Neural crest cell (in vitro differentiated cells): ENCODE measurements at regions not wholly inside any gene's neighbourhood (a gene's known extent, or its start where the extent isn't known, plus 50 kb on each side); places are given as distances from the start of the nearest gene placed in this dataset.
A peak's percentile ranks its signal among the peaks of the same experiment; 100 is the strongest.

Experiments
- DNase-seq: peaks from one replicate; pipeline ENCODE4 v3.0.0; 2021; ENCODE audit warnings: low read depth, mixed read lengths, low spot score
- H3K27ac Mint-ChIP-seq: one replicate; pipeline ENCODE4 v1.8.0; 2021; ENCODE audit warnings: mild to moderate bottlenecking, mixed read lengths; ENCODE audit not compliant: unreplicated experiment
- H3K27me3 Mint-ChIP-seq: 2 replicates; pipeline ENCODE4 v1.8.0; 2021; ENCODE audit warnings: low read depth, mild to moderate bottlenecking, mixed read lengths
- H3K36me3 Mint-ChIP-seq: 2 replicates; pipeline ENCODE4 v1.8.0; 2021; ENCODE audit warnings: low read depth, mild to moderate bottlenecking, mixed read lengths
- H3K4me1 Mint-ChIP-seq: 2 replicates; pipeline ENCODE4 v1.8.0; 2021; ENCODE audit warnings: mixed read lengths
- H3K4me3 Mint-ChIP-seq: one replicate; pipeline ENCODE4 v1.8.0; 2021; ENCODE audit warnings: mild to moderate bottlenecking, mixed read lengths
- H3K9me3 Mint-ChIP-seq: 2 replicates; pipeline ENCODE4 v1.8.0; 2021; ENCODE audit warnings: mixed read lengths
- TF ChIP-seq, protein P1 (sequence below): fragments of 200-600 bp; sonication (generic); conservative IDR thresholded peaks from 2 replicates; pipeline ENCODE4 v1.5.0; 2021; ENCODE audit warnings: antibody characterized with exemption, mild to moderate bottlenecking

DNA sequence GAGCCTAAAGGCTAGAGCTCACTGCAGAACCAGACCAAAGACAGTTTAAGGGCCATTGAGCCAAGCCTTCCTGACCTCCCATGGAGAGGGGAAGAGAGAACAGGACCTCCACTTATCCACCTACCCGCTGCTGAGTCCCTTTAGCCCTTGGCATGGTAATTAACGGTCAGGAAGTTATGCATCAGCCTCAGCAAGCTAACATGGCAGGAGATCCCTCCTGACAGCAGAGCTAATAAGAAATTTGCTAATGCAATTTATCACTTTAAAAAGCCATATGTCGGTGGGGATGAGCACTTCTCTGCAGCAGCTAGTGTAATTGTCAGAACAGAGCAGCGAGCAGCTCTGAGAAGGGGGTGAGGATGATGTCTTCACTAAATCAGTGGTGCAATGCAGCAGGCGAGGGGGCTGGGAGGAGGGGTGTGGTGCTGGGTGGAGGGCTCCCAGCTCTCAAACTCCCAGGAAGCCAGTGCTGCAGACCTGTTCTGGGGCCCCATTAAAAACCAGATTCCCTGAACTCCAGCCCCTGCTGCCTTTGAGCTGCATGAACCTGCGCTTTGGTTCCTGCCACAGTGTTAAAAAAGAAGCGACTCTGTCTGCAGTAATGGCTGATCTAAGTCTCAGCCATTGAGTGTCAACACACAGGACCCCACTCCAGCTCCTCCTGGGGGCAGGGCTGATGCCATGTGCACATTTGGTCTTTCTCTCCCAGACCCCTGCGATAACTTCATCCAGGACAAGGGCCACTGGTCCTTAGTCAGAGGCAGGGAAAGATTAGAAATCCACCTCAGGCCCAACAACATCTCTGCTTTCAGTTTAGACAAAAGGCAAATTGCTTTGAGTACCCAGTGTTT, 63.0 kb upstream of the CALM2 start:
- Mint-ChIP-seq H3K4me1 (peaks cover 39% of the 10 kb centered on the region), H3K4me3 (no peak overlapping the region), H3K9me3 (no peaks in the 10 kb centered on the region), H3K27me3 (no peaks in the 10 kb centered on the region), H3K27ac (no peak overlapping the region), H3K36me3 (no peaks in the 10 kb centered on the region)
- no peak for DNase-seq
- TF ChIP-seq, protein P1, sequence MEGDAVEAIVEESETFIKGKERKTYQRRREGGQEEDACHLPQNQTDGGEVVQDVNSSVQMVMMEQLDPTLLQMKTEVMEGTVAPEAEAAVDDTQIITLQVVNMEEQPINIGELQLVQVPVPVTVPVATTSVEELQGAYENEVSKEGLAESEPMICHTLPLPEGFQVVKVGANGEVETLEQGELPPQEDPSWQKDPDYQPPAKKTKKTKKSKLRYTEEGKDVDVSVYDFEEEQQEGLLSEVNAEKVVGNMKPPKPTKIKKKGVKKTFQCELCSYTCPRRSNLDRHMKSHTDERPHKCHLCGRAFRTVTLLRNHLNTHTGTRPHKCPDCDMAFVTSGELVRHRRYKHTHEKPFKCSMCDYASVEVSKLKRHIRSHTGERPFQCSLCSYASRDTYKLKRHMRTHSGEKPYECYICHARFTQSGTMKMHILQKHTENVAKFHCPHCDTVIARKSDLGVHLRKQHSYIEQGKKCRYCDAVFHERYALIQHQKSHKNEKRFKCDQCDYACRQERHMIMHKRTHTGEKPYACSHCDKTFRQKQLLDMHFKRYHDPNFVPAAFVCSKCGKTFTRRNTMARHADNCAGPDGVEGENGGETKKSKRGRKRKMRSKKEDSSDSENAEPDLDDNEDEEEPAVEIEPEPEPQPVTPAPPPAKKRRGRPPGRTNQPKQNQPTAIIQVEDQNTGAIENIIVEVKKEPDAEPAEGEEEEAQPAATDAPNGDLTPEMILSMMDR = no peak

DNA sequence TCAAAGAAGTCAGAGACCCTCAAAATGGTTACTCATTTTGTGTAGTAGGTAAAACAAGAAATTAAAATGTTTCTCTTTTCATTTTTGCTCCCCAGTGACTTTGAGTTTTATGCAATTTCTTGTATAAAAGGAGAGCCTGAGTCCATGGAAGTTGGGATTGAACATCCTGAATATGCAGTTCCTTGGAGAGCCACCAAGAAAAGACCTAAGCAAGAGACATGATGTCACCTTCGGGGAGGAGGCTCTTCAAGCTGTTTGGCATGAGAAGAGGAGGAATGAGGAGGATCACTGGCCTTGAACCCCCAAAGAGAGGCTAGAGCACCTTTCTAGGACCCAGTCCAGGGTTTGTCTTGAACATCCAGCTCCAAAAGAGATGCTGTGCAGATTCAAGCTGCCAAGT, 62.3 kb upstream of the CALM2 start:
- Mint-ChIP-seq H3K9me3 (no peaks in the 10 kb centered on the region), H3K4me3 (no peak overlapping the region), H3K27ac (no peak overlapping the region), H3K27me3 (no peaks in the 10 kb centered on the region), H3K4me1 (peaks cover 44% of the 10 kb centered on the region), H3K36me3 (no peaks in the 10 kb centered on the region)
- no peak for DNase-seq
- TF ChIP-seq, protein P1 = no peak

DNA sequence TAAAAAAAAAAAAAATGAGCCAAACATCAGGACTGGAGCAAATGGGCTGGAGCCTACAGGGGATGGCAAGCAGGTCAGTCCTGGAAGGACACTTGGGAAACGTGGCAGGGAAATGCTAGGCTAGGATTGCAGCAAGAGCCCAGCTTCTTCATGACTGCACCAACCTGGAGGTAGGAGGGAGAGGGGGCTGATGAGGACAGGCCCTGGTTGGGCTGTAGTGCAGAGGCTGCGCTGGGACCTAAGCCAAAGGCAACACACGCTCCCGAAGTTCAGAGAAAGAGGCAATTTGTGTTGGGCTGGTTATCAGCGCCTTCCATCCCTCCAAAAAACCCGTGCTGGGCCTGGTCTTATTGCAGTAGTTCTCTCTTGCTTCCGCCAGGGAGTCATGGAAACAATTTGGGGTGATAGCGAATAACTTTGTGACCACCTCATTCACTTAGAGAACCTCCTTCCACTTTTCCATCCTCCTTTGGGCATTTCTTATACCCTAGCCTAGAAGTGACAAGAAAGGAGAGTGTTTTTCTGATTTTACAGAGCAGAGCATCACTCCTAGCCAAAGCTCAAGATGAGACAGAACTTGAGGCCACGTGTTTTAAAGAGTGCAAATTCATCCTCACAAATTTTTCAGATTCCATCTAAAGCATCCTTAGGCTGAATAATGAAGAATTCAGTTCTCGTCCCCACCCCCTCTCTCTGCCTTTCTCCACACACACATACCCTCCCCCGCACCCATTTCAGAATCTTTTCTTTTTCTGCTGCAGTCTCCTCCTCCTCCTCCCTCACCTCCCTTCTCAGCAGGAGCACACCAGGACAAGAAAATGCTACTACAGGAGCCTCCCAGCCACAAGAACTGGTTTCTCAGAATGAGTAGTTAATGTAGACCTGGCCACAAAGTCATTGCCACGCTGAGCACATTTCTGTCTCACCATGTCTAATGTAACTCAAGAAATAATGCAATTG, 61.3 kb upstream of the CALM2 start:
- TF ChIP-seq, protein P1 = no peak
- no peaks in the 10 kb centered on the region for H3K27me3 Mint-ChIP-seq

DNA sequence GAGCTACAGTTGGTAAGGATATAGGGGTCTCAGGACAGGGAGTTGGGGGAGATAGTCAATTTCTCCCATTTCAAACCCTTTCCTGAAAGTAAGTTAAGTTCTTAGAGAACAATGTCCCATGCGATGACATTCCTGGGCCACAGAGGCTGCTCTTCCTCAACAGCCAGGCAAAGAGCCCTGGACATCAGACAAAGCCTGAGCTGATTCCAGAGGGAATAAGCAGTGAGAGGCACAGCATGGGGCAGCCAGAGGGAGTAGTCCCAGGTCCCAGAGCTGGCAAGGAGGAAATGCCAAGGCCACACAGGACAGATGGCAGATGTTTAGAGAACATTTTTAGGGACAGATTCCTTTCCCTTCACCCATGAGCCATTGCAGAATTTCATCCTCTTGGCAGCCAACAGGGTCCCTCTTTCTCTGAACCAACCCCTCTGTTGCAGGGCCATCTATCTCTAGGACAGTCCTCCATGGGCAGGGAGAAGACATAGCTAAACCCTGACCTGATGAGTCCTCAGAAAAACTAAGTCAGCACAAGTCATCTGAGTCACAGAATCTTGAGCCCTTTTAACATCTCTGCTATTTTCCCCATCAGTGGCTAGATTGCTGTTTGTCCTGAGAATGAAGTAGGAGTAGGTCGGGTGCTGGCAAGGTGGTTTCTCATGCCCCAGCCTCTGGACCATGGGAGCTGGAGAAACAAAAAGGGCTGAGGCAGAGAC, 60.3 kb upstream of the CALM2 start:
- Mint-ChIP-seq H3K9me3 (no peaks in the 10 kb centered on the region), H3K27me3 (no peaks in the 10 kb centered on the region), H3K4me3 (no peak overlapping the region), H3K4me1 (peaks cover 44% of the 10 kb centered on the region), H3K36me3 (no peaks in the 10 kb centered on the region), H3K27ac (no peak overlapping the region)
- TF ChIP-seq, protein P1 = no peak
- DNase-seq = no peak

More for the DNA sequence above, 61.3 kb upstream of the CALM2 start:
- peak overlapping the region; percentile 40 for H3K27ac Mint-ChIP-seq
- H3K4me3 Mint-ChIP-seq = no peak overlapping the region
- H3K36me3 Mint-ChIP-seq = no peaks in the 10 kb centered on the region
- no peak for DNase-seq
- no peaks in the 10 kb centered on the region for H3K9me3 Mint-ChIP-seq
- peaks cover 44% of the 10 kb centered on the region for H3K4me1 Mint-ChIP-seq

DNA sequence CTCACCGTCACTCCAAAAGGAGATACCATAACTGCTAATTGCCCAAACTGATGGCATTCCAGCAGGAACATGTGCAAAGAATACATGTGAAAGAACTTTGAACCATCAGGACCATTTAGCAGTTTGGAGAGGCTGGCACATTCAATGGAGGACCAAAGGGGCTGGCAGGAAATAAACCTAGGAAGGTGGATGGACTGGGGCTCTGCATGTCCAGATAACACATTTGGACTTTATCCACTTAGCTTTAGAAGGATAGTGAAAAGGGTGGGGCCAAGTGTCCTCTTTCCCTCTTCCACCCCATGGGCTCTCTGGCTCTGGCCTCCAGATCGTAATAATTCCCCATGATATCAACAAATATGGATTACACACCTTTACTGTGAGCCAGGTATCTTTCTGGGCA, 58.8 kb upstream of the CALM2 start:
- H3K27ac Mint-ChIP-seq = no peak overlapping the region
- DNase-seq = no peak
- no peaks in the 10 kb centered on the region for H3K9me3 Mint-ChIP-seq
- TF ChIP-seq, protein P1 = no peak
- H3K4me1 Mint-ChIP-seq = peaks cover 44% of the 10 kb centered on the region
- H3K27me3 Mint-ChIP-seq = no peaks in the 10 kb centered on the region
- H3K4me3 Mint-ChIP-seq = no peak overlapping the region
- no peaks in the 10 kb centered on the region for H3K36me3 Mint-ChIP-seq
